ENCODE measurements at regions not wholly inside any gene's neighbourhood (a gene's known extent, or its start where the extent isn't known, plus 50 kb on each side); places are given as distances from the start of the nearest gene placed in this dataset.

- no peak for TF ChIP-seq ZFX (IDR thresholded peaks at IDR 0.05)
- TF ChIP-seq CTCF (conservative IDR thresholded peaks at IDR 0.05): no peak
These were observed 95.4 kb upstream of the ADRA2C start for GRCh38 chr4:3670521-3671519.

GRCh38 chr4:3669553-3669949 is 96.6 kb upstream of the ADRA2C start:
- no peak for TF ChIP-seq CTCF (conservative IDR thresholded peaks at IDR 0.05)
- no peak for TF ChIP-seq ZFX (IDR thresholded peaks at IDR 0.05)
- H3K27ac ChIP-seq: no peak overlapping the region

More at GRCh38 chr4:3670521-3671519, 95.4 kb upstream of the ADRA2C start:
- H3K27ac ChIP-seq: peak overlapping the region; percentile 49

GRCh38 chr4:3668825-3669552 is 97.2 kb upstream of the ADRA2C start:
- H3K27ac ChIP-seq: no peak overlapping the region
- TF ChIP-seq CTCF (conservative IDR thresholded peaks at IDR 0.05) (no peak), ZFX (IDR thresholded peaks at IDR 0.05) (no peak)

- H3K27ac ChIP-seq: no peak overlapping the region
- TF ChIP-seq CTCF (conservative IDR thresholded peaks at IDR 0.05) (no peak), ZFX (IDR thresholded peaks at IDR 0.05) (no peak)
These were observed 98.9 kb upstream of the ADRA2C start for GRCh38 chr4:3667258-3667657.

- H3K27ac ChIP-seq: no peak overlapping the region
- TF ChIP-seq ZFX (IDR thresholded peaks at IDR 0.05): no peak
- TF ChIP-seq CTCF (conservative IDR thresholded peaks at IDR 0.05): no peak
These were observed 99.9 kb upstream of the ADRA2C start for GRCh38 chr4:3666263-3666662.

- H3K27ac ChIP-seq: no peak overlapping the region
- TF ChIP-seq ZFX (IDR thresholded peaks at IDR 0.05) (no peak), CTCF (conservative IDR thresholded peaks at IDR 0.05) (no peak)
These were observed 100.8 kb upstream of the ADRA2C start for GRCh38 chr4:3665360-3665891.

Measured in C4-2B (cell line).